Stimulated activated effector memory CD8-positive, alpha-beta T cell treated with anti-CD3 and anti-CD28 coated beads, Interleukin-12 subunit alpha, Interleukin-12 subunit beta, amount 100 ng/mL, for 72 hours (primary cell): ENCODE measurements at regions not wholly inside any gene's neighbourhood (a gene's known extent, or its start where the extent isn't known, plus 50 kb on each side); places are given as distances from the start of the nearest gene placed in this dataset.

Source experiments
- ATAC-seq: fragments of 150-1000 bp; cut with Tn5 transposase; 2 replicates; pipeline ENCODE4 v1.10.0; 2021
- DNase-seq, 2 donors: peaks; one replicate each; pipeline ENCODE4 v3.0.0; 2021 to 2022; ENCODE audit warnings: low spot score in 2 of 2
- H3K27ac Mint-ChIP-seq: one replicate; pipeline ENCODE4 v1.8.0; 2022; ENCODE audit warnings: mild to moderate bottlenecking, mixed read lengths
- H3K36me3 Mint-ChIP-seq: one replicate; pipeline ENCODE4 v1.8.0; 2022; ENCODE audit warnings: mild to moderate bottlenecking, mixed read lengths
- H3K4me1 Mint-ChIP-seq: one replicate; pipeline ENCODE4 v1.8.0; 2022; ENCODE audit warnings: mixed read lengths
- H3K4me3 Mint-ChIP-seq: one replicate; pipeline ENCODE4 v1.8.0; 2022; ENCODE audit warnings: mild to moderate bottlenecking, mixed read lengths
- H3K9me3 Mint-ChIP-seq: one replicate; pipeline ENCODE4 v1.8.0; 2022; ENCODE audit warnings: mixed read lengths

DNA sequence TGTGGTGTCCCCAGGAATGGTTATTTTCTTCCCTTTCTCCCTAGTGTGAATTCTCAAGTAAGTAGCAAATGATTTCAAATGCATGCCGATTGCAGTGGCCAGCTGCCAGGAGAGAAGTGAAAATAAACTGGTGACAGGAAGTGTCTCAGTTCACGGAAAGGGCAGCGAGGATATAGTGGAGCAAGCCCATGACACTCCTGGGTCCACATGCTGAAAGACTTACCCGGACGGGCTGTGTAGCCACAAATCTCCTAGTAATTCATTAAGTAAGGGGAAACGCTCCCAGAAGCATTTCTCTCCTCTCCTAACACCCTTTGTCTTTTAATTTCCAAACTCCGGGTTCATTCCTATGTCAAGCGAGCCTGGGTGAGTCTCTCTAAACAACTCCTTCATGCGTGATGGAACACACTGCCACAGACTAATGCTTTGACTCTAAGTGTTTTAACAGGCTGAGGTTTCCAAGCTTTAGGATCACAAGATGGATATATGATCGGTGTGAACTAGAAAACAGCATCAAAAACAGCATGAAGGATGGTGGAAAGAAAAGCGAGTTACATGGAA, 125.6 kb downstream of the CYP26A1 start:
- no peaks in the 10 kb centered on the region for H3K9me3 Mint-ChIP-seq

DNA sequence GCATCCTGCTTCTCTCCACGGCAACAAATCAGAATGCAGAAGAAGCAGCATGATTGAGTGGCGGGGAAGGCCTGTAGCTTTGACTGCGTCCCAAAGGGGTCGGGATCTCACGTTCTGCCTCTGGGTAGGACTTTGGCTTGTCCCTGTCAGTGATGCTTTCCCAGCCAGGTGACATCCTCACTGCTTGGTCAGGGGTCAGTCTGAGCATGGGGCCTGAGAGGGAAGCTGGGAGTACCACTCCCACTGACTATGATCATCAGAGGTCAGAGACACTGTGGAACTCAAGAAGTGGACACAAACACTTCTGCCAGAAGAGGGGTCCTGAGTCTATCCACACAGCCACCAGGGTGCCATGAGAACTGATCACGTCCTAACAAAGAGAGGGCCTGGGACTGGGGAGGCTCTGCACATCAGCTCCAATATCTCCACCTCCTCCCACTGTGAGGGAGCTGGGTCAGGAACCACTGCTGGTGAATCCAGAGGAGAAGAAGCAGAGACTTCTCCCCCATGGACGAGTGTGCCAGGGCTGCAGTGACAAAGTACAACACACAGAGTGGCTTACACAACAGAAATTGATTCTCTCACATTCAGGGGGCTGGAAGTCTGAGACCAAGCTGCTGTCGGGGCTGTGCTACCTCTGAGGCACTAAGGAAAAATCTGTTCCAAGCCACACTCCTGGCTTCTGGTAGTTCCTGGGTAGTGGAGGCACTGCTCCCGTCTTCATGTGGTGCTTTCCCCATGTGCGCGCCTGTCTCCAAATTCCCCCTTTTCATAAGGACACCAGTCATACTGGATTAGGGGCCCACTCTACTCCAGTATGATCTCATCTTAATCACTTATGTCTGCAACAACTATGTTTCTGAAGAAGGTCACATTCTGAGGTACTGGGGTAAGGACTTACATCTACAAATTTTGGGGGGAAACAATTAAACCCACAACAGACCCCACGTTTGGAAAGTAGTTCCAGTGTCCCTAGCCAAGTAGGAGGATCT, 131.1 kb downstream of the CYP26A1 start:
- Mint-ChIP-seq H3K27ac (no peak overlapping the region), H3K36me3 (no peaks in the 10 kb centered on the region), H3K4me3 (no peak overlapping the region), H3K4me1 (no peaks in the 10 kb centered on the region), H3K9me3 (no peaks in the 10 kb centered on the region)
- no peak for DNase-seq
- ATAC-seq: peak; percentile 35

More for the DNA sequence above, 125.6 kb downstream of the CYP26A1 start:
- no peak overlapping the region for H3K27ac Mint-ChIP-seq
- DNase-seq: no peak
- H3K4me1 Mint-ChIP-seq: peaks cover 9% of the 10 kb centered on the region
- ATAC-seq: no peak
- no peaks in the 10 kb centered on the region for H3K36me3 Mint-ChIP-seq
- no peak overlapping the region for H3K4me3 Mint-ChIP-seq

GRCh38 chr10:93206652-93207051, 133.0 kb downstream of the CYP26A1 start:
- H3K4me1 Mint-ChIP-seq: no peaks in the 10 kb centered on the region
- H3K36me3 Mint-ChIP-seq: no peaks in the 10 kb centered on the region
- no peak overlapping the region for H3K4me3 Mint-ChIP-seq
- peak; percentile 24 for ATAC-seq
- no peak overlapping the region for H3K27ac Mint-ChIP-seq
- H3K9me3 Mint-ChIP-seq: no peaks in the 10 kb centered on the region
- no peak for DNase-seq

DNA sequence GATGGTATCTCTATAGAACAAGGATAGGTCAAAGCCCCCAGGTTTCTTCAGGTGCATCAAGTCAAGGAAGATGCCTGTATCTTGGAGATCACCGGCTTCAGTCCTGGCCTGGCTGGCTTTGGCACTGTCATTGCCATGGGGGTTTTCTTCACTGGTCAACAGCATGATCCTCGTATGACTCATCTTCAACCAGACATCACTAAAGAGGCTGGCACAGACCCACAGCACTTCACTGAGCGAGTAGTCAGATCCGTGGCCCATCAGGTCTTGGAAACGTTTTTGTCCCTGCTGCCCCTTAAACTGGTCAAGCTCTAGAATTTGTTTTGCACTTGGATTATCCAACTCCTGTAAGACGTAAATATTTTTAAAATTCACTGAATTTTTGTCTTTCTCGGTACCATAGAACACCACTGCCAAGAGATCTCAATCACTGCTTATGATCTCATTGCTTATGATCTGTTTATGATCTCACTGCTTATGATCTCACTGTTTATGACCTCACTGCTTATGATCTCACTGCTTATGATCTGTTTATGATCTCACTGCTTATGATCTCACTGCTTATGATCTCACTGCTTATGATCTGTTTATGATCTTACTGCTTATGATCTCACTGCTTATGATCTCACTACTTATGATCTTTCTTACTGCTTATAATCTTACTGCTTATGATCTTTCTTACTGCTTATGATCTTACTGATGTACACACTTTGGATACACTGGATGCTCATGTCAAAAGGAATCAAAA, 135.2 kb downstream of the CYP26A1 start:
- ATAC-seq (no peak), DNase-seq (no peak)
- H3K27ac Mint-ChIP-seq: no peak overlapping the region
- no peak overlapping the region for H3K4me3 Mint-ChIP-seq
- H3K36me3 Mint-ChIP-seq: no peaks in the 10 kb centered on the region
- H3K9me3 Mint-ChIP-seq: no peaks in the 10 kb centered on the region
- no peaks in the 10 kb centered on the region for H3K4me1 Mint-ChIP-seq

- Mint-ChIP-seq H3K4me3 (no peak overlapping the region), H3K9me3 (no peaks in the 10 kb centered on the region)
Measured at GRCh38 chr10:93211991-93212390, 138.3 kb downstream of the CYP26A1 start.

DNA sequence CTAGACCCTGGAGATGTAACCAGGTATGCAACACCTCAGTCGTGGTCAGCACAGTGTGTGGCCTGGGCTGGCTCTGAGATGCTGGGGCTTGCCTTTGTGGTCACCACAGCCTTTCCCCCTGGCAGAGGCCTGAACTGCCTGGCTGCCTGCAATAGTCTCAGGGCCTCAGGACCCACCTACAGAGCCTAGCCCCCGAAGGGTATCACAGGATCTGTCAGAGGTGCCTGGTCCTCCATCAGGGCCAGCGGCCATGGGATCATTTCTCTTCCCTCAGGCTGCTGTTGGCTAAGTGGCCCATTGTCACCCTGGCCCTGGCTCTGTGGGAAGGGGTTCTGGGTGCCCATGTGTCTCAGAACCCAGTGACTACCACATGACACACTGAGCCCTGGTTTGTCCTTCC, 141.6 kb downstream of the CYP26A1 start:
- DNase-seq (no peak), ATAC-seq (peak; percentile 34)
- H3K4me3 Mint-ChIP-seq: no peak overlapping the region
- no peaks in the 10 kb centered on the region for H3K36me3 Mint-ChIP-seq
- H3K4me1 Mint-ChIP-seq: no peaks in the 10 kb centered on the region
- no peak overlapping the region for H3K27ac Mint-ChIP-seq
- no peaks in the 10 kb centered on the region for H3K9me3 Mint-ChIP-seq

More at GRCh38 chr10:93211991-93212390, 138.3 kb downstream of the CYP26A1 start:
- Mint-ChIP-seq H3K27ac (no peak overlapping the region), H3K4me1 (no peaks in the 10 kb centered on the region), H3K36me3 (no peaks in the 10 kb centered on the region)
- DNase-seq (no peak), ATAC-seq (no peak)

GRCh38 chr10:93216341-93216985, 142.8 kb downstream of the CYP26A1 start:
- DNase-seq: no peak
- Mint-ChIP-seq H3K9me3 (no peaks in the 10 kb centered on the region), H3K4me3 (no peak overlapping the region), H3K4me1 (no peaks in the 10 kb centered on the region), H3K36me3 (no peaks in the 10 kb centered on the region), H3K27ac (no peak overlapping the region)
- no peak for ATAC-seq

DNA sequence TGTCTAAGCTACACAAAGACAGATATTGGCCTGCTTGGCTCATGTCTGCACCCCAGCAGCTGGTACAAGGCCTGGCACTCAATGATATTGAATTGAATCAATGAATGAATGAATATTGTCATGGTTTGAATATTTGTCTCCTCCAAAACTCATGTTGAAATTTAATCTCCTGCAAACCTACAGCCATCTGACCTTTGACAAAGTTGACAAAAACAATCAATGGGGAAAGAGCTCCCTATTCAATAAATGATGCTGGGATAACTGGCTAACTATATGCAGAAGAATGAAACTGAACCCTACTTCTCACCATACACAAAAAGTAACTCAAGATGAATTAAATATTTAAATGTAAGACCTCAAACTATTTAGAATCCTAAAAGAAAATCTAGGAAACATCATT, 144.7 kb downstream of the CYP26A1 start:
- H3K9me3 Mint-ChIP-seq: no peaks in the 10 kb centered on the region
- H3K4me3 Mint-ChIP-seq: no peak overlapping the region
- ATAC-seq (no peak), DNase-seq (no peak)
- no peak overlapping the region for H3K27ac Mint-ChIP-seq
- no peaks in the 10 kb centered on the region for H3K4me1 Mint-ChIP-seq
- no peaks in the 10 kb centered on the region for H3K36me3 Mint-ChIP-seq

DNA sequence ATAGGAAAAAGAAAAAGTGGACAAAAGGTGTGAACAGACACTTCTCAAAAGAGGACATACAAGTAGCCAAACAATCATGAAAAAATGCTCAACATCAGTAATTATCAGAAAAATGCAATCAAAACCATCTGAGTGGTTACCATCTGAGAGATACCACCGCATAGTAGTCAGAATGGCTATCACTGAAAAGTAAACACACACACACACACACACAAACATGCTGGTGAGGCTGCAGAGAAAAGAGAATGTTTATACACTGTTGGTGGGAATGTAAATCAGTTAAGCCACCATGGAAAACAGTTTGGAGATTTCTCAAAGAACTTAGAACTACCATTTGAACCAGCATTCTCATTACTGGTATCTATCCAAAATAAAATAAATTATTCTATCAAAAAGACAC, 145.7 kb downstream of the CYP26A1 start:
- H3K36me3 Mint-ChIP-seq: no peaks in the 10 kb centered on the region
- H3K4me3 Mint-ChIP-seq: no peak overlapping the region
- ATAC-seq (no peak), DNase-seq (no peak)
- no peaks in the 10 kb centered on the region for H3K4me1 Mint-ChIP-seq
- no peak overlapping the region for H3K27ac Mint-ChIP-seq
- H3K9me3 Mint-ChIP-seq: no peaks in the 10 kb centered on the region

- DNase-seq (no peak), ATAC-seq (no peak)
- H3K36me3 Mint-ChIP-seq: no peaks in the 10 kb centered on the region
- H3K27ac Mint-ChIP-seq: no peak overlapping the region
- H3K4me1 Mint-ChIP-seq: no peaks in the 10 kb centered on the region
- H3K9me3 Mint-ChIP-seq: no peaks in the 10 kb centered on the region
- no peak overlapping the region for H3K4me3 Mint-ChIP-seq
Measured at GRCh38 chr10:93220296-93221170, 146.8 kb downstream of the CYP26A1 start.

GRCh38 chr10:93221171-93221496, 147.4 kb downstream of the CYP26A1 start:
- H3K4me3 Mint-ChIP-seq: no peak overlapping the region
- no peak overlapping the region for H3K27ac Mint-ChIP-seq
- no peaks in the 10 kb centered on the region for H3K9me3 Mint-ChIP-seq
- ATAC-seq (no peak), DNase-seq (no peak)
- no peaks in the 10 kb centered on the region for H3K4me1 Mint-ChIP-seq
- H3K36me3 Mint-ChIP-seq: no peaks in the 10 kb centered on the region

- H3K4me3 Mint-ChIP-seq: no peak overlapping the region
- ATAC-seq (no peak), DNase-seq (no peak)
- no peaks in the 10 kb centered on the region for H3K36me3 Mint-ChIP-seq
- H3K9me3 Mint-ChIP-seq: no peaks in the 10 kb centered on the region
- H3K27ac Mint-ChIP-seq: no peak overlapping the region
- no peaks in the 10 kb centered on the region for H3K4me1 Mint-ChIP-seq
Measured at GRCh38 chr10:93221521-93221920, 147.8 kb downstream of the CYP26A1 start.

DNA sequence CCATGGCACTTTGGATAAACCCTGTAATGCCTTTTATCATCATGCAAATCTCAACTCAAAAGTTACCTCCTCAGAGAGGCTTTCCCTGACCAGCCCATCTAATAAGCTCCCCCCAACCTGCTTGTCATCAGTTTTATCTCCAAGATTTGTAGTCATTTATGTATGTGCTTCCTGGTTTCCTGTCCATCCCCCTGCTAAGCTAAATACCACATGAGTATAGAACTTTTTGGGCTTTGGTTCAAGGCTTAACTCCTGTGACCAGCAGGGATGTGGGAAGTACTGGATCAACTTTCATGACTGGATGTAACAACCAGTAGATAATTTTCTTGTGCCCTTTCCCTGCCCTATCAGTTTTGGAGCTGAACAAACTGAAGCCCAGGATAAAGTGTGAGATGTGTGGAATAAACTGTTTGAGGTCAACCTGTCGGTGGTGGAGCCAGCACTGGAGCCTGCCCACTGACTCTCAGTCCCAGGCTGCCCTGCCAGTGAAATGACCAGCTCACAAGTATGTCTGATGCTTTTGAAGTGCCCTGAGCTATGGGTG, 148.6 kb downstream of the CYP26A1 start:
- H3K27ac Mint-ChIP-seq: no peak overlapping the region
- no peaks in the 10 kb centered on the region for H3K9me3 Mint-ChIP-seq
- H3K4me3 Mint-ChIP-seq: no peak overlapping the region
- ATAC-seq: no peak
- no peak for DNase-seq
- H3K4me1 Mint-ChIP-seq: no peaks in the 10 kb centered on the region
- H3K36me3 Mint-ChIP-seq: no peaks in the 10 kb centered on the region

DNA sequence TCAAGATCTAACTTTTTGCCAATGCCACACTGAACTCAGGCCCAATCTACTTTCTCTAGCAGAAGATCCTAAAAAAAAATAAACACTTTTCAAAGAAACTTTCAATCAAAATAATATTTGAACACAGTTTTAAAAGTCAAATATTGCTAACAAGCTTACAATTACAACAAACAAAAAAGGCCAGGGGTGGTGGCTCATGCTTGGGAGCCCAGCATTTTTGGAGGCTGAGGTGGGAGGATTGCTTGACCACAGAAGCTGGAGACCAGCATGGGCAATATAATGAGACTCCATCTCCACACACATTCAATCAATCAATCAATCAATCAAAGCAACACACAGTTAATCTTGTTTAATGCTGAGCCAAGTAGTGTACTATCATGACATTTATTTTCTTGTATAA, 149.2 kb downstream of the CYP26A1 start:
- no peaks in the 10 kb centered on the region for H3K9me3 Mint-ChIP-seq
- H3K4me1 Mint-ChIP-seq: no peaks in the 10 kb centered on the region
- ATAC-seq: no peak
- no peak for DNase-seq
- no peaks in the 10 kb centered on the region for H3K36me3 Mint-ChIP-seq
- H3K27ac Mint-ChIP-seq: no peak overlapping the region
- no peak overlapping the region for H3K4me3 Mint-ChIP-seq
